ENCODE measurements at regions not wholly inside any gene's neighbourhood (a gene's known extent, or its start where the extent isn't known, plus 50 kb on each side); places are given as distances from the start of the nearest gene placed in this dataset.

DNA sequence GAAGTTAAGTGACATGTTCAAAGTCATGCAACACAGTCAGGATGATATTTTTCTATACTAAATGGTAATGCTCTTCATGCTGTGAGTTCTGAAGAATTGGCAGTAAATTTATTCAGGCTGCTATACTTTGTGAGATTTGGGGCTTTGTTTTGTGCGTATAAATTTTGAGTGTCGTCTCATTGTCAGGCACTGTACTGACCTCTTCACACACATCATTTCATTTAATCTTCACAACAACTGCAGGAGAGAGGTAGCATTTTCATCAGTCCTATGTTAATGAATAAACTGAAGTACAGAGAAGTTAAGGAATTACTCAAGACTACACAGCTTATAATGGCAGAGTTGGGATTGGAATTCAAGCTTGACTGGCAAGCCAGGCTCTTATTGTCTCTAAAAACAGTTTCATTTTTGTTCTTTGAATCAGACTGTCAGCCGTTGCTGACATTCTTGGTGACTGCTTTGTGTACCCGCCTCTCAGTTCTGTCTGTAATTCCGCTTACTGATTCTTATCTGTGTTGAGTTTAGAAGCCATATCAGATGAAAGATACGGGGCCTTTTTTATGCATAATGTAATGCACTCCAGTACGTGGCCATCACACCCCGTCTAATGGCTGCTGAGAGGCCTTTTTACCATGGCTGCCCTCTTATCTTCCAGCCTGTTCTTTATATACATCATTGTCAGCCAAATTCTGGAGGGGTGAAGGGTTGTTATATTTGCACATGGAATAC is 274.9 kb downstream of the UTRN start:
- H3K36me3 ChIP-seq (ENCODE audit: insufficient read depth): peaks cover 5% of the 10 kb centered on the region
- H3K4me1 ChIP-seq (ENCODE audit: insufficient read depth): no peaks in the 10 kb centered on the region
- H2AFZ ChIP-seq: no peak overlapping the region
- no peak overlapping the region for H3K4me2 ChIP-seq
- no peaks in the 10 kb centered on the region for H4K20me1 ChIP-seq (replicated peaks; ENCODE audit: insufficient read depth)
- H3K27ac Mint-ChIP-seq: no peak overlapping the region
- ATAC-seq (no peak), DNase-seq (ENCODE audit: low spot score) (no peak)
- TF ChIP-seq EZH2 (IDR thresholded peaks at IDR 0.05; ENCODE audit: low read depth, unreplicated experiment): no peak
- TF ChIP-seq, protein P1, sequence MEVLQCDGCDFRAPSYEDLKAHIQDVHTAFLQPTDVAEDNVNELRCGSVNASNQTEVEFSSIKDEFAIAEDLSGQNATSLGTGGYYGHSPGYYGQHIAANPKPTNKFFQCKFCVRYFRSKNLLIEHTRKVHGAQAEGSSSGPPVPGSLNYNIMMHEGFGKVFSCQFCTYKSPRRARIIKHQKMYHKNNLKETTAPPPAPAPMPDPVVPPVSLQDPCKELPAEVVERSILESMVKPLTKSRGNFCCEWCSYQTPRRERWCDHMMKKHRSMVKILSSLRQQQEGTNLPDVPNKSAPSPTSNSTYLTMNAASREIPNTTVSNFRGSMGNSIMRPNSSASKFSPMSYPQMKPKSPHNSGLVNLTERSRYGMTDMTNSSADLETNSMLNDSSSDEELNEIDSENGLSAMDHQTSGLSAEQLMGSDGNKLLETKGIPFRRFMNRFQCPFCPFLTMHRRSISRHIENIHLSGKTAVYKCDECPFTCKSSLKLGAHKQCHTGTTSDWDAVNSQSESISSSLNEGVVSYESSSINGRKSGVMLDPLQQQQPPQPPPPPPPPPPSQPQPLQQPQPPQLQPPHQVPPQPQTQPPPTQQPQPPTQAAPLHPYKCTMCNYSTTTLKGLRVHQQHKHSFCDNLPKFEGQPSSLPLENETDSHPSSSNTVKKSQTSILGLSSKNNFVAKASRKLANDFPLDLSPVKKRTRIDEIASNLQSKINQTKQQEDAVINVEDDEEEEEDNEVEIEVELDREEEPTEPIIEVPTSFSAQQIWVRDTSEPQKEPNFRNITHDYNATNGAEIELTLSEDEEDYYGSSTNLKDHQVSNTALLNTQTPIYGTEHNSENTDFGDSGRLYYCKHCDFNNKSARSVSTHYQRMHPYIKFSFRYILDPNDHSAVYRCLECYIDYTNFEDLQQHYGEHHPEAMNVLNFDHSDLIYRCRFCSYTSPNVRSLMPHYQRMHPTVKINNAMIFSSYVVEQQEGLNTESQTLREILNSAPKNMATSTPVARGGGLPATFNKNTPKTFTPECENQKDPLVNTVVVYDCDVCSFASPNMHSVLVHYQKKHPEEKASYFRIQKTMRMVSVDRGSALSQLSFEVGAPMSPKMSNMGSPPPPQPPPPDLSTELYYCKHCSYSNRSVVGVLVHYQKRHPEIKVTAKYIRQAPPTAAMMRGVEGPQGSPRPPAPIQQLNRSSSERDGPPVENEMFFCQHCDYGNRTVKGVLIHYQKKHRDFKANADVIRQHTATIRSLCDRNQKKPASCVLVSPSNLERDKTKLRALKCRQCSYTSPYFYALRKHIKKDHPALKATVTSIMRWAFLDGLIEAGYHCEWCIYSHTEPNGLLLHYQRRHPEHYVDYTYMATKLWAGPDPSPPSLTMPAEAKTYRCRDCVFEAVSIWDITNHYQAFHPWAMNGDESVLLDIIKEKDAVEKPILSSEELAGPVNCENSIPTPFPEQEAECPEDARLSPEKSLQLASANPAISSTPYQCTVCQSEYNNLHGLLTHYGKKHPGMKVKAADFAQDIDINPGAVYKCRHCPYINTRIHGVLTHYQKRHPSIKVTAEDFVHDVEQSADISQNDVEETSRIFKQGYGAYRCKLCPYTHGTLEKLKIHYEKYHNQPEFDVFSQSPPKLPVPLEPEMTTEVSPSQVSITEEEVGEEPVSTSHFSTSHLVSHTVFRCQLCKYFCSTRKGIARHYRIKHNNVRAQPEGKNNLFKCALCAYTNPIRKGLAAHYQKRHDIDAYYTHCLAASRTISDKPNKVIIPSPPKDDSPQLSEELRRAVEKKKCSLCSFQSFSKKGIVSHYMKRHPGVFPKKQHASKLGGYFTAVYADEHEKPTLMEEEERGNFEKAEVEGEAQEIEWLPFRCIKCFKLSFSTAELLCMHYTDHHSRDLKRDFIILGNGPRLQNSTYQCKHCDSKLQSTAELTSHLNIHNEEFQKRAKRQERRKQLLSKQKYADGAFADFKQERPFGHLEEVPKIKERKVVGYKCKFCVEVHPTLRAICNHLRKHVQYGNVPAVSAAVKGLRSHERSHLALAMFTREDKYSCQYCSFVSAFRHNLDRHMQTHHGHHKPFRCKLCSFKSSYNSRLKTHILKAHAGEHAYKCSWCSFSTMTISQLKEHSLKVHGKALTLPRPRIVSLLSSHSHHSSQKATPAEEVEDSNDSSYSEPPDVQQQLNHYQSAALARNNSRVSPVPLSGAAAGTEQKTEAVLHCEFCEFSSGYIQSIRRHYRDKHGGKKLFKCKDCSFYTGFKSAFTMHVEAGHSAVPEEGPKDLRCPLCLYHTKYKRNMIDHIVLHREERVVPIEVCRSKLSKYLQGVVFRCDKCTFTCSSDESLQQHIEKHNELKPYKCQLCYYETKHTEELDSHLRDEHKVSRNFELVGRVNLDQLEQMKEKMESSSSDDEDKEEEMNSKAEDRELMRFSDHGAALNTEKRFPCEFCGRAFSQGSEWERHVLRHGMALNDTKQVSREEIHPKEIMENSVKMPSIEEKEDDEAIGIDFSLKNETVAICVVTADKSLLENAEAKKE (CRISPR knock-in tag; IDR thresholded peaks at IDR 0.05): no peak
- no peak for TF ChIP-seq POLR2AphosphoS5 (IDR thresholded peaks at IDR 0.05; ENCODE audit: low read depth)
- TF ChIP-seq ZNF114 (CRISPR knock-in tag; IDR thresholded peaks at IDR 0.05): no peak
- TF ChIP-seq CREB1 (CRISPR knock-in tag; IDR thresholded peaks at IDR 0.05; ENCODE audit: low read depth): no peak
- TF ChIP-seq STAT1 (IDR thresholded peaks at IDR 0.05; ENCODE audit: unreplicated experiment): no peak
- TF ChIP-seq, protein P2, sequence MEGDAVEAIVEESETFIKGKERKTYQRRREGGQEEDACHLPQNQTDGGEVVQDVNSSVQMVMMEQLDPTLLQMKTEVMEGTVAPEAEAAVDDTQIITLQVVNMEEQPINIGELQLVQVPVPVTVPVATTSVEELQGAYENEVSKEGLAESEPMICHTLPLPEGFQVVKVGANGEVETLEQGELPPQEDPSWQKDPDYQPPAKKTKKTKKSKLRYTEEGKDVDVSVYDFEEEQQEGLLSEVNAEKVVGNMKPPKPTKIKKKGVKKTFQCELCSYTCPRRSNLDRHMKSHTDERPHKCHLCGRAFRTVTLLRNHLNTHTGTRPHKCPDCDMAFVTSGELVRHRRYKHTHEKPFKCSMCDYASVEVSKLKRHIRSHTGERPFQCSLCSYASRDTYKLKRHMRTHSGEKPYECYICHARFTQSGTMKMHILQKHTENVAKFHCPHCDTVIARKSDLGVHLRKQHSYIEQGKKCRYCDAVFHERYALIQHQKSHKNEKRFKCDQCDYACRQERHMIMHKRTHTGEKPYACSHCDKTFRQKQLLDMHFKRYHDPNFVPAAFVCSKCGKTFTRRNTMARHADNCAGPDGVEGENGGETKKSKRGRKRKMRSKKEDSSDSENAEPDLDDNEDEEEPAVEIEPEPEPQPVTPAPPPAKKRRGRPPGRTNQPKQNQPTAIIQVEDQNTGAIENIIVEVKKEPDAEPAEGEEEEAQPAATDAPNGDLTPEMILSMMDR (conservative IDR thresholded peaks at IDR 0.05; ENCODE audit: low read depth in 2 of 2): no peak
- TF ChIP-seq ZNF331 (CRISPR knock-in tag; IDR thresholded peaks at IDR 0.05; ENCODE audit: low read depth): no peak
- TF ChIP-seq NANOG (IDR thresholded peaks at IDR 0.05; ENCODE audit: borderline replicate concordance): no peak
- TF ChIP-seq, protein P3, sequence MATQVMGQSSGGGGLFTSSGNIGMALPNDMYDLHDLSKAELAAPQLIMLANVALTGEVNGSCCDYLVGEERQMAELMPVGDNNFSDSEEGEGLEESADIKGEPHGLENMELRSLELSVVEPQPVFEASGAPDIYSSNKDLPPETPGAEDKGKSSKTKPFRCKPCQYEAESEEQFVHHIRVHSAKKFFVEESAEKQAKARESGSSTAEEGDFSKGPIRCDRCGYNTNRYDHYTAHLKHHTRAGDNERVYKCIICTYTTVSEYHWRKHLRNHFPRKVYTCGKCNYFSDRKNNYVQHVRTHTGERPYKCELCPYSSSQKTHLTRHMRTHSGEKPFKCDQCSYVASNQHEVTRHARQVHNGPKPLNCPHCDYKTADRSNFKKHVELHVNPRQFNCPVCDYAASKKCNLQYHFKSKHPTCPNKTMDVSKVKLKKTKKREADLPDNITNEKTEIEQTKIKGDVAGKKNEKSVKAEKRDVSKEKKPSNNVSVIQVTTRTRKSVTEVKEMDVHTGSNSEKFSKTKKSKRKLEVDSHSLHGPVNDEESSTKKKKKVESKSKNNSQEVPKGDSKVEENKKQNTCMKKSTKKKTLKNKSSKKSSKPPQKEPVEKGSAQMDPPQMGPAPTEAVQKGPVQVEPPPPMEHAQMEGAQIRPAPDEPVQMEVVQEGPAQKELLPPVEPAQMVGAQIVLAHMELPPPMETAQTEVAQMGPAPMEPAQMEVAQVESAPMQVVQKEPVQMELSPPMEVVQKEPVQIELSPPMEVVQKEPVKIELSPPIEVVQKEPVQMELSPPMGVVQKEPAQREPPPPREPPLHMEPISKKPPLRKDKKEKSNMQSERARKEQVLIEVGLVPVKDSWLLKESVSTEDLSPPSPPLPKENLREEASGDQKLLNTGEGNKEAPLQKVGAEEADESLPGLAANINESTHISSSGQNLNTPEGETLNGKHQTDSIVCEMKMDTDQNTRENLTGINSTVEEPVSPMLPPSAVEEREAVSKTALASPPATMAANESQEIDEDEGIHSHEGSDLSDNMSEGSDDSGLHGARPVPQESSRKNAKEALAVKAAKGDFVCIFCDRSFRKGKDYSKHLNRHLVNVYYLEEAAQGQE (IDR thresholded peaks at IDR 0.05; ENCODE audit: unreplicated experiment): no peak
- TF ChIP-seq, protein P4, sequence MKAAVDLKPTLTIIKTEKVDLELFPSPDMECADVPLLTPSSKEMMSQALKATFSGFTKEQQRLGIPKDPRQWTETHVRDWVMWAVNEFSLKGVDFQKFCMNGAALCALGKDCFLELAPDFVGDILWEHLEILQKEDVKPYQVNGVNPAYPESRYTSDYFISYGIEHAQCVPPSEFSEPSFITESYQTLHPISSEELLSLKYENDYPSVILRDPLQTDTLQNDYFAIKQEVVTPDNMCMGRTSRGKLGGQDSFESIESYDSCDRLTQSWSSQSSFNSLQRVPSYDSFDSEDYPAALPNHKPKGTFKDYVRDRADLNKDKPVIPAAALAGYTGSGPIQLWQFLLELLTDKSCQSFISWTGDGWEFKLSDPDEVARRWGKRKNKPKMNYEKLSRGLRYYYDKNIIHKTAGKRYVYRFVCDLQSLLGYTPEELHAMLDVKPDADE (IDR thresholded peaks at IDR 0.05): no peak
- H3K27ac ChIP-seq (ENCODE audit: low read depth): no peak overlapping the region
- no peaks in the 10 kb centered on the region for H3K27me3 Mint-ChIP-seq (ENCODE audit: insufficient read depth, low read depth, poor library complexity)
- no peaks in the 10 kb centered on the region for H3K4me1 Mint-ChIP-seq
- H3K36me3 Mint-ChIP-seq (ENCODE audit: low read depth): peaks cover 12% of the 10 kb centered on the region; the same call in 2 of the 3 replicates
- H3K27me3 ChIP-seq (ENCODE audit: insufficient read depth): no peaks in the 10 kb centered on the region
- H3K79me2 ChIP-seq (replicated peaks; ENCODE audit: insufficient read depth): no peaks in the 10 kb centered on the region
- H3K4me3 Mint-ChIP-seq: no peak overlapping the region
- H3K4me3 ChIP-seq: no peak overlapping the region
- no peaks in the 10 kb centered on the region for H3F3A ChIP-seq (replicated peaks; ENCODE audit: low read depth)
- H3K9me3 Mint-ChIP-seq: no peaks in the 10 kb centered on the region; the same call in 2 of the 3 replicates
- H3K9me2 ChIP-seq (ENCODE audit: insufficient read depth): peaks cover 6% of the 10 kb centered on the region; the same call in 1 of the 2 replicates

Measured in GM23338 (cell line).